IPS-20b (cell line): ENCODE measurements at regions not wholly inside any gene's neighbourhood (a gene's known extent, or its start where the extent isn't known, plus 50 kb on each side); places are given as distances from the start of the nearest gene placed in this dataset.
"Not testable (repeated sequence)": the region's sequence is repeated elsewhere in the genome, so short reads cannot be mapped to it uniquely, and the experiment has no call there.

Experiments
- H3K27ac ChIP-seq: one replicate; pipeline ENCODE4 v1.5.1; 2013; ENCODE audit warnings: low read length
- H3K27me3 ChIP-seq: 2 replicates; pipeline ENCODE4 v1.6.1; 2013; ENCODE audit warnings: mild to moderate bottlenecking, low read length, inconsistent platforms; ENCODE audit not compliant: insufficient read depth
- H3K36me3 ChIP-seq: 2 replicates; pipeline ENCODE4 v1.6.1; 2013; ENCODE audit warnings: low read depth, mild to moderate bottlenecking, inconsistent platforms, low read length, moderate library complexity; ENCODE audit not compliant: insufficient read depth
- H3K4me1 ChIP-seq: 2 replicates; pipeline ENCODE4 v1.6.1; 2013; ENCODE audit warnings: mild to moderate bottlenecking, control low read depth, inconsistent platforms, low read length, moderate library complexity; ENCODE audit not compliant: insufficient read depth
- H3K4me3 ChIP-seq: 2 replicates; pipeline ENCODE4 v1.5.1; 2013; ENCODE audit warnings: mild to moderate bottlenecking, low read length, inconsistent platforms
- H3K9ac ChIP-seq: 2 replicates; pipeline ENCODE4 v1.6.1; 2013; ENCODE audit warnings: low read depth, mild to moderate bottlenecking, inconsistent platforms, low read length, moderate library complexity
- H3K9me3 ChIP-seq: 2 replicates; pipeline ENCODE4 v1.6.1; 2013; ENCODE audit warnings: mild to moderate bottlenecking, low read depth, low read length, inconsistent platforms; ENCODE audit not compliant: insufficient read depth

GRCh38 chr10:121385136-121385535, 213.1 kb downstream of the FGFR2 start:
- Histone ChIP-seq H3K36me3 (no peaks in the 10 kb centered on the region), H3K27me3 (no peaks in the 10 kb centered on the region), H3K9me3 (peaks cover 7% of the 10 kb centered on the region; the same call in 1 of the 2 replicates), H3K9ac (no peak overlapping the region), H3K4me3 (no peak overlapping the region), H3K4me1 (no peaks in the 10 kb centered on the region), H3K27ac (no peak overlapping the region)

GRCh38 chr10:121392657-121393056, 205.6 kb downstream of the FGFR2 start:
- no peaks in the 10 kb centered on the region for H3K27me3 ChIP-seq
- H3K27ac ChIP-seq, result no peak overlapping the region
- no peaks in the 10 kb centered on the region for H3K4me1 ChIP-seq
- H3K9ac ChIP-seq, result no peak overlapping the region
- no peaks in the 10 kb centered on the region for H3K9me3 ChIP-seq
- H3K4me3 ChIP-seq, result no peak overlapping the region
- H3K36me3 ChIP-seq, result no peaks in the 10 kb centered on the region

- Histone ChIP-seq H3K4me3 (no peak overlapping the region), H3K27me3 (no peaks in the 10 kb centered on the region), H3K9me3 (no peaks in the 10 kb centered on the region), H3K36me3 (no peaks in the 10 kb centered on the region), H3K4me1 (no peaks in the 10 kb centered on the region), H3K9ac (no peak overlapping the region), H3K27ac (no peak overlapping the region)
These were observed 204.7 kb downstream of the FGFR2 start for GRCh38 chr10:121393522-121393921.

- not testable (repeated sequence) for H3K27me3 ChIP-seq
These were observed 197.7 kb downstream of the FGFR2 start for GRCh38 chr10:121400507-121400906.

GRCh38 chr10:121403527-121403926, 194.7 kb downstream of the FGFR2 start:
- Histone ChIP-seq H3K9me3 (no peaks in the 10 kb centered on the region), H3K9ac (no peak overlapping the region), H3K4me1 (no peaks in the 10 kb centered on the region), H3K27me3 (no peaks in the 10 kb centered on the region), H3K36me3 (no peaks in the 10 kb centered on the region), H3K4me3 (no peak overlapping the region), H3K27ac (no peak overlapping the region)

More at GRCh38 chr10:121400507-121400906, 197.7 kb downstream of the FGFR2 start:
- H3K36me3 ChIP-seq, H3K27ac ChIP-seq, H3K9ac ChIP-seq, H3K4me3 ChIP-seq, H3K4me1 ChIP-seq, H3K9me3 ChIP-seq: not testable (repeated sequence)

- no peak overlapping the region for H3K9ac ChIP-seq
- H3K9me3 ChIP-seq, result no peaks in the 10 kb centered on the region
- H3K4me1 ChIP-seq, result no peaks in the 10 kb centered on the region
- H3K27ac ChIP-seq, result no peak overlapping the region
- no peak overlapping the region for H3K4me3 ChIP-seq
- H3K36me3 ChIP-seq, result no peaks in the 10 kb centered on the region
- no peaks in the 10 kb centered on the region for H3K27me3 ChIP-seq
These were observed 193.6 kb downstream of the FGFR2 start for GRCh38 chr10:121404611-121405010.

- Histone ChIP-seq H3K4me3 (no peak overlapping the region), H3K27ac (no peak overlapping the region), H3K9me3 (no peaks in the 10 kb centered on the region), H3K4me1 (no peaks in the 10 kb centered on the region), H3K36me3 (no peaks in the 10 kb centered on the region), H3K27me3 (no peaks in the 10 kb centered on the region), H3K9ac (no peak overlapping the region)
These were observed 193.1 kb downstream of the FGFR2 start for GRCh38 chr10:121405096-121405495.

- no peak overlapping the region for H3K9ac ChIP-seq
- no peak overlapping the region for H3K4me3 ChIP-seq
These were observed 192.7 kb downstream of the FGFR2 start for GRCh38 chr10:121405549-121405948.

GRCh38 chr10:121405953-121406352, 192.3 kb downstream of the FGFR2 start:
- Histone ChIP-seq H3K36me3 (no peaks in the 10 kb centered on the region), H3K9me3 (no peaks in the 10 kb centered on the region), H3K4me3 (no peak overlapping the region), H3K27ac (no peak overlapping the region), H3K4me1 (no peaks in the 10 kb centered on the region), H3K9ac (no peak overlapping the region), H3K27me3 (no peaks in the 10 kb centered on the region)

More at GRCh38 chr10:121405549-121405948, 192.7 kb downstream of the FGFR2 start:
- Histone ChIP-seq H3K9me3 (no peaks in the 10 kb centered on the region), H3K4me1 (no peaks in the 10 kb centered on the region), H3K36me3 (no peaks in the 10 kb centered on the region), H3K27me3 (no peaks in the 10 kb centered on the region), H3K27ac (no peak overlapping the region)

GRCh38 chr10:121406823-121407545, 191.3 kb downstream of the FGFR2 start:
- Histone ChIP-seq H3K4me1 (no peaks in the 10 kb centered on the region), H3K27ac (no peak overlapping the region), H3K27me3 (no peaks in the 10 kb centered on the region), H3K4me3 (no peak overlapping the region), H3K9ac (no peak overlapping the region), H3K9me3 (no peaks in the 10 kb centered on the region), H3K36me3 (no peaks in the 10 kb centered on the region)

GRCh38 chr10:121409466-121410104, 188.7 kb downstream of the FGFR2 start:
- Histone ChIP-seq H3K4me3 (no peak overlapping the region), H3K27ac (no peak overlapping the region), H3K9me3 (no peaks in the 10 kb centered on the region), H3K9ac (no peak overlapping the region), H3K36me3 (no peaks in the 10 kb centered on the region), H3K4me1 (no peaks in the 10 kb centered on the region), H3K27me3 (no peaks in the 10 kb centered on the region)

- no peaks in the 10 kb centered on the region for H3K36me3 ChIP-seq
- no peak overlapping the region for H3K4me3 ChIP-seq
These were observed 187.2 kb downstream of the FGFR2 start for GRCh38 chr10:121411004-121411403.

More at GRCh38 chr10:121411004-121411403, 187.2 kb downstream of the FGFR2 start:
- Histone ChIP-seq H3K27ac (no peak overlapping the region), H3K9ac (no peak overlapping the region), H3K27me3 (no peaks in the 10 kb centered on the region), H3K9me3 (no peaks in the 10 kb centered on the region), H3K4me1 (no peaks in the 10 kb centered on the region)
